ENCODE measurements at regions not wholly inside any gene's neighbourhood (a gene's known extent, or its start where the extent isn't known, plus 50 kb on each side); places are given as distances from the start of the nearest gene placed in this dataset.
"Not testable (repeated sequence)": the region's sequence is repeated elsewhere in the genome, so short reads cannot be mapped to it uniquely, and the experiment has no call there.

GRCh38 chr21:35458405-35458804 lies 409.3 kb upstream of the RUNX1 start:
- no peak for DNase-seq

- DNase-seq, result no peak
These were observed 408.1 kb upstream of the RUNX1 start for GRCh38 chr21:35457097-35457804.

- no peak for DNase-seq
These were observed 402.2 kb upstream of the RUNX1 start for GRCh38 chr21:35451276-35451675.

GRCh38 chr21:35450830-35451229 lies 401.7 kb upstream of the RUNX1 start:
- no peak for DNase-seq

GRCh38 chr21:35449846-35450245 lies 400.7 kb upstream of the RUNX1 start:
- no peak for DNase-seq

GRCh38 chr21:35448876-35449599 lies 399.9 kb upstream of the RUNX1 start:
- DNase-seq, result no peak

- no peak for DNase-seq
These were observed 395.3 kb upstream of the RUNX1 start for GRCh38 chr21:35444391-35444790.

- DNase-seq, result no peak
These were observed 392.9 kb upstream of the RUNX1 start for GRCh38 chr21:35441868-35442582.

- no peak for DNase-seq
These were observed 389.7 kb upstream of the RUNX1 start for GRCh38 chr21:35438643-35439404.

- no peak for DNase-seq
These were observed 388.8 kb upstream of the RUNX1 start for GRCh38 chr21:35437941-35438340.

GRCh38 chr21:35436899-35437298 lies 387.8 kb upstream of the RUNX1 start:
- no peak for DNase-seq

- not testable (repeated sequence) for DNase-seq
These were observed 383.5 kb upstream of the RUNX1 start for GRCh38 chr21:35432601-35433000.

GRCh38 chr21:35430260-35430659 lies 381.2 kb upstream of the RUNX1 start:
- no peak for DNase-seq

GRCh38 chr21:35428937-35429336 lies 379.8 kb upstream of the RUNX1 start:
- no peak for DNase-seq

- no peak for DNase-seq
These were observed 379.4 kb upstream of the RUNX1 start for GRCh38 chr21:35428489-35428888.

- no peak for DNase-seq
These were observed 378.9 kb upstream of the RUNX1 start for GRCh38 chr21:35428001-35428320.

- no peak for DNase-seq
These were observed 378.4 kb upstream of the RUNX1 start for GRCh38 chr21:35427320-35428000.

GRCh38 chr21:35426897-35427296 lies 377.8 kb upstream of the RUNX1 start:
- DNase-seq, result no peak

- no peak for DNase-seq
These were observed 377.4 kb upstream of the RUNX1 start for GRCh38 chr21:35426469-35426868.

- DNase-seq, result no peak
These were observed 375.0 kb upstream of the RUNX1 start for GRCh38 chr21:35424122-35424521.

GRCh38 chr21:35423709-35424108 lies 374.6 kb upstream of the RUNX1 start:
- DNase-seq, result no peak

- DNase-seq, result no peak
These were observed 372.9 kb upstream of the RUNX1 start for GRCh38 chr21:35422011-35422410.

All from occipital lobe (tissue), 1 donor.